A549 (cell line): ENCODE measurements at regions not wholly inside any gene's neighbourhood (a gene's known extent, or its start where the extent isn't known, plus 50 kb on each side); places are given as distances from the start of the nearest gene placed in this dataset.
"Not testable (repeated sequence)": the region's sequence is repeated elsewhere in the genome, so short reads cannot be mapped to it uniquely, and the experiment has no call there.

Experiments used
- ATAC-seq, 2 experiments: fragments of 200-7000 bp in 1 of 2; fragments of >200 bp in 1 of 2; cut with Nextera tagmentation in 1 of 2; cut with Tn5 transposase in 1 of 2; 3 replicates each; pipeline versions ENCODE4 v1.8.0 to v1.9.1; 2018 to 2020; ENCODE audit warnings: mild to moderate bottlenecking in 1 of 2, moderate library complexity in 1 of 2
- CTCF ChIA-PET: fragments of 300-600 bp; sonication (Branson Sonifier 250); formaldehyde crosslinking; extraction: SDS; loops from one replicate; lab custom pipeline; 2021; ENCODE audit warnings: antibody characterized with exemption, inconsistent platforms; lab: Yijun Ruan, JAX
- POLR2A ChIA-PET: fragments of 350-600 bp; formaldehyde crosslinking; extraction: SDS; loops from one replicate; lab custom pipeline; 2021; ENCODE audit warnings: antibody characterized with exemption, inconsistent platforms; lab: Yijun Ruan, JAX
- DNase-seq, 2 experiments: peaks; one replicate each; pipeline versions ENCODE4 v3.0.0 to v3.0.0-alpha.2; 2011 to 2016; ENCODE audit warnings: low read depth in 1 of 2, low spot score in 1 of 2
- FAIRE-seq: peaks from 2 replicates; lab custom pipeline; 2011; peaks lifted over from hg19 to GRCh38; lab: Jason Lieb, UNC
- H3K27ac ChIP-seq, 2 experiments: fragments of >200 bp; sonication (Bioruptor Twin); formaldehyde crosslinking; 3 replicates each; pipeline ENCODE4 v1.5.1; 2016 to 2017
- H3K4me1 ChIP-seq: fragments of >200 bp; sonication (Bioruptor Twin); formaldehyde crosslinking; 3 replicates; pipeline ENCODE4 v1.6.1; 2016
- H3K4me2 ChIP-seq: fragments of >200 bp; sonication (Bioruptor Twin); formaldehyde crosslinking; 3 replicates; pipeline ENCODE4 v1.6.1; 2016
- H3K4me3 ChIP-seq: fragments of >200 bp; sonication (Bioruptor Twin); formaldehyde crosslinking; 3 replicates; pipeline ENCODE4 v1.5.1; 2016
- H3K9me3 ChIP-seq: fragments of >200 bp; sonication (Bioruptor Twin); formaldehyde crosslinking; 3 replicates; pipeline ENCODE4 v1.6.1; 2016
- CBX8 ChIP-seq: fragments of 200-600 bp; sonication (generic); IDR thresholded peaks from 2 replicates; pipeline ENCODE4 v1.6.1; 2016
- CEBPB ChIP-seq, 2 experiments: fragments of >200 bp in 1 of 2; sonication (Bioruptor Twin) in 1 of 2; formaldehyde crosslinking in 1 of 2; IDR thresholded peaks; 2 replicates each; pipeline ENCODE4 v1.6.1; 2012 to 2016
- EHF ChIP-seq: fragments of 250-450 bp; sonication (Bioruptor Pico); IDR thresholded peaks from 2 replicates; pipeline ENCODE4 v1.5.0; 2020; ENCODE audit warnings: mild to moderate bottlenecking
- EHMT2 ChIP-seq: fragments of 200-600 bp; sonication (generic); IDR thresholded peaks from 2 replicates; pipeline ENCODE4 v1.6.1; 2016; ENCODE audit warnings: antibody characterized with exemption, low read depth, mild to moderate bottlenecking, moderate library complexity
- EP300 ChIP-seq, 2 experiments: fragments of >200 bp; sonication (Bioruptor Twin); formaldehyde crosslinking; IDR thresholded peaks; 2 replicates in 1 of 2; 3 replicates in 1 of 2; pipeline ENCODE4 v1.6.1; 2016 to 2017
- FOXS1 ChIP-seq: fragments of 250-450 bp; sonication (Bioruptor Pico); IDR thresholded peaks from 2 replicates; pipeline ENCODE4 v1.5.0; 2020; ENCODE audit warnings: mild to moderate bottlenecking, moderate library complexity
- HEYL ChIP-seq: fragments of 250-450 bp; sonication (Bioruptor Pico); IDR thresholded peaks from 2 replicates; pipeline ENCODE4 v1.8.0; 2021; ENCODE audit warnings: mild to moderate bottlenecking, moderate library complexity
- KDM1A ChIP-seq: fragments of 200-600 bp; sonication (generic); IDR thresholded peaks from 2 replicates; pipeline ENCODE4 v1.6.1; 2016; ENCODE audit warnings: low read depth, mild to moderate bottlenecking
- KDM5A ChIP-seq: fragments of 200-600 bp; sonication (generic); IDR thresholded peaks from 2 replicates; pipeline ENCODE4 v1.6.1; 2016; ENCODE audit warnings: antibody characterized with exemption, mild to moderate bottlenecking
- MYC ChIP-seq: IDR thresholded peaks from 2 replicates; pipeline ENCODE4 v1.6.1; 2012; ENCODE audit warnings: mild to moderate bottlenecking, inconsistent platforms, low read length, improper control_type of control experiment, borderline replicate concordance
- NR3C1 ChIP-seq: fragments of >200 bp; sonication (Bioruptor Twin); formaldehyde crosslinking; IDR thresholded peaks from 3 replicates; pipeline ENCODE4 v1.6.1; 2017
- POLR2A ChIP-seq: IDR thresholded peaks from 2 replicates; pipeline ENCODE4 v1.6.1; 2012; ENCODE audit warnings: mild to moderate bottlenecking, low read length
- POLR2AphosphoS2 ChIP-seq: conservative IDR thresholded peaks from 2 replicates; pipeline ENCODE4 v1.6.1; 2012; ENCODE audit warnings: low read length, improper control_type of control experiment, inconsistent platforms
- RARB ChIP-seq: fragments of 250-450 bp; sonication (Bioruptor Pico); IDR thresholded peaks from 2 replicates; pipeline ENCODE4 v1.8.0; 2021; ENCODE audit warnings: mild to moderate bottlenecking, moderate library complexity
- RFX5 ChIP-seq: fragments of 450-650 bp; IDR thresholded peaks from 2 replicates; pipeline ENCODE4 v1.7.1; 2014; ENCODE audit warnings: antibody characterized with exemption, mild to moderate bottlenecking, moderate library complexity
- SMC3 ChIP-seq: fragments of >200 bp; sonication (Bioruptor Twin); formaldehyde crosslinking; IDR thresholded peaks from 3 replicates; pipeline ENCODE4 v1.6.1; 2018; ENCODE audit warnings: inconsistent platforms
- TFCP2L1 ChIP-seq: fragments of 250-450 bp; sonication (Bioruptor Pico); IDR thresholded peaks from 2 replicates; pipeline ENCODE4 v1.5.0; 2021; ENCODE audit warnings: mild to moderate bottlenecking
- USF2 ChIP-seq: fragments of 450-650 bp; IDR thresholded peaks from 2 replicates; pipeline ENCODE4 v1.6.1; 2014; ENCODE audit warnings: antibody characterized with exemption
- ZNF302 ChIP-seq: fragments of 250-450 bp; sonication (Bioruptor Pico); IDR thresholded peaks from 2 replicates; pipeline ENCODE4 v1.9.0; 2021; ENCODE audit warnings: inconsistent platforms, mild to moderate bottlenecking, moderate library complexity
- WGBS: methylation state at CpG from one replicate; pipeline ENCODE4 v1.1.6; 2017; ENCODE audit errors: missing lambda C conversion rate; 5-methylcytosine and 5-hydroxymethylcytosine counted together
- TF ChIP-seq, protein P1 (sequence below): fragments of >200 bp; sonication (Bioruptor Twin); formaldehyde crosslinking; IDR thresholded peaks from 3 replicates; pipeline ENCODE4 v1.6.1; 2016
- TF ChIP-seq, protein P2 (sequence below): IDR thresholded peaks from 2 replicates; pipeline ENCODE4 v1.6.1; 2012; ENCODE audit warnings: low read depth, borderline replicate concordance
- TF ChIP-seq, protein P3 (sequence below): IDR thresholded peaks from 2 replicates; pipeline ENCODE4 v1.6.1; 2012

- Histone ChIP-seq H3K27ac (no peak overlapping the region), H3K4me2 (no peak overlapping the region), H3K4me1 (peaks cover 11% of the 10 kb centered on the region; the same call in 2 of the 3 replicates), H3K9me3 (no peaks in the 10 kb centered on the region), H3K4me3 (no peak overlapping the region)
- no peak for FAIRE-seq
- CTCF ChIA-PET: interaction anchor here (0.6 kb wide), 1 partner anchor 9 kb away, joined by 3 read pairs; no protein-coding TSS in a partner anchor
- POLR2A ChIA-PET: no interaction called here
- DNase-seq: no peak
- no peak for ATAC-seq
- TF ChIP-seq, protein P1, sequence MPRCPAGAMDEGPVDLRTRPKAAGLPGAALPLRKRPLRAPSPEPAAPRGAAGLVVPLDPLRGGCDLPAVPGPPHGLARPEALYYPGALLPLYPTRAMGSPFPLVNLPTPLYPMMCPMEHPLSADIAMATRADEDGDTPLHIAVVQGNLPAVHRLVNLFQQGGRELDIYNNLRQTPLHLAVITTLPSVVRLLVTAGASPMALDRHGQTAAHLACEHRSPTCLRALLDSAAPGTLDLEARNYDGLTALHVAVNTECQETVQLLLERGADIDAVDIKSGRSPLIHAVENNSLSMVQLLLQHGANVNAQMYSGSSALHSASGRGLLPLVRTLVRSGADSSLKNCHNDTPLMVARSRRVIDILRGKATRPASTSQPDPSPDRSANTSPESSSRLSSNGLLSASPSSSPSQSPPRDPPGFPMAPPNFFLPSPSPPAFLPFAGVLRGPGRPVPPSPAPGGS: no peak
- no peak for TF ChIP-seq RFX5
- no peak for TF ChIP-seq NR3C1
- TF ChIP-seq CBX8: no peak
- TF ChIP-seq CEBPB (IDR thresholded peaks at IDR 0.05): no peak
- no peak for TF ChIP-seq POLR2A
- no peak for TF ChIP-seq SMC3
- TF ChIP-seq, protein P2, sequence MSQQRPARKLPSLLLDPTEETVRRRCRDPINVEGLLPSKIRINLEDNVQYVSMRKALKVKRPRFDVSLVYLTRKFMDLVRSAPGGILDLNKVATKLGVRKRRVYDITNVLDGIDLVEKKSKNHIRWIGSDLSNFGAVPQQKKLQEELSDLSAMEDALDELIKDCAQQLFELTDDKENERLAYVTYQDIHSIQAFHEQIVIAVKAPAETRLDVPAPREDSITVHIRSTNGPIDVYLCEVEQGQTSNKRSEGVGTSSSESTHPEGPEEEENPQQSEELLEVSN: no peak
- TF ChIP-seq KDM5A: no peak
- no peak for TF ChIP-seq RARB
- TF ChIP-seq TFCP2L1 (CRISPR knock-in tag): no peak
- TF ChIP-seq EHMT2: no peak
- no peak for TF ChIP-seq KDM1A
- WGBS: 84% methylated on average over 4 of the region's 4 CpGs
Measured at GRCh38 chr2:65602603-65603235, 170.3 kb upstream of the SPRED2 start.

GRCh38 chr2:65600871-65601270, 168.5 kb upstream of the SPRED2 start:
- POLR2A ChIA-PET, FAIRE-seq, DNase-seq, ATAC-seq, CTCF ChIA-PET, H3K9me3 ChIP-seq, H3K27ac ChIP-seq, H3K4me3 ChIP-seq: not testable (repeated sequence)
- 63% methylated on average over 9 of the region's 33 CpGs for WGBS
- H3K4me2 ChIP-seq: peak overlapping the region; percentile 33; the same call in 2 of the 3 replicates
- H3K4me1 ChIP-seq: peaks cover 11% of the 10 kb centered on the region; the same call in 2 of the 3 replicates

DNA sequence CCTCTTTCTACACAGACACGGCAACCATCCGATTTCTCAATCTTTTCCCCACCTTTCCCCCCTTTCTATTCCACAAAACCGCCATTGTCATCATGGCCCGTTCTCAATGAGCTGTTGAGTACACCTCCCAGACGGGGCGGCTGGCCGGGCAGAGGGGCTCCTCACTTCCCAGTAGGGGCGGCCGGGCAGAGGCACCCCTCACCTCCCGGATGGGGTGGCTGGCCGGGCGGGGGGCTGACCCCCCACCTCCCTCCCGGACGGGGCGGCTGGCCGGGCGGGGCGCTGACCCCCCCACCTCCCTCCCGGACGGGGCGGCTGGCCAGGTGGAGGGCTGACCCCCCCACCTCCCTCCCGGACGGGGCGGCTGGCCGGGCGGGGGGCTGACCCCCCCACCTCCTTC, 168.0 kb upstream of the SPRED2 start:
- FAIRE-seq, DNase-seq, CTCF ChIA-PET, H3K27ac ChIP-seq, H3K4me3 ChIP-seq, POLR2A ChIA-PET, ATAC-seq, H3K9me3 ChIP-seq, H3K4me2 ChIP-seq: not testable (repeated sequence)
- WGBS: no CpG with 5 or more reads among the region's 26 CpGs
- peaks cover 11% of the 10 kb centered on the region; the same call in 2 of the 3 replicates for H3K4me1 ChIP-seq

GRCh38 chr2:65599693-65600092, 167.3 kb upstream of the SPRED2 start:
- ATAC-seq: no peak
- FAIRE-seq: no peak
- ChIA-PET CTCF (no interaction called here), POLR2A (no interaction called here)
- TF ChIP-seq NR3C1 (no peak), MYC (no peak), KDM5A (no peak), HEYL (CRISPR knock-in tag) (no peak), CBX8 (no peak), POLR2AphosphoS2 (no peak), EP300 (IDR thresholded peaks at IDR 0.05) (no peak), RARB (no peak), USF2 (no peak), KDM1A (no peak), EHF (CRISPR knock-in tag) (no peak), FOXS1 (CRISPR knock-in tag) (no peak), ZNF302 (CRISPR knock-in tag) (no peak)
- TF ChIP-seq, protein P3, sequence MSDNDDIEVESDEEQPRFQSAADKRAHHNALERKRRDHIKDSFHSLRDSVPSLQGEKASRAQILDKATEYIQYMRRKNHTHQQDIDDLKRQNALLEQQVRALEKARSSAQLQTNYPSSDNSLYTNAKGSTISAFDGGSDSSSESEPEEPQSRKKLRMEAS: no peak
- TF ChIP-seq, protein P1: no peak
- Histone ChIP-seq H3K4me3 (no peak overlapping the region), H3K27ac (no peak overlapping the region; a peak in 1 of 6 replicates), H3K4me2 (no peak overlapping the region), H3K9me3 (no peaks in the 10 kb centered on the region), H3K4me1 (peaks cover 11% of the 10 kb centered on the region; the same call in 2 of the 3 replicates)
- no peak for DNase-seq
- WGBS: 78% methylated on average over 6 of the region's 6 CpGs
